HG03432 (cell line): ENCODE measurements at regions not wholly inside any gene's neighbourhood (a gene's known extent, or its start where the extent isn't known, plus 50 kb on each side); places are given as distances from the start of the nearest gene placed in this dataset.

ENCODE experiments used
- ATAC-seq: cut with Tn5 transposase; IDR thresholded peaks from one replicate; pipeline ENCODE4 v1.9.1; 2021; ENCODE audit warnings: mild to moderate bottlenecking, moderate library complexity; ENCODE audit not compliant: unreplicated experiment

GRCh38 chr15:70180186-70180875, 82.6 kb upstream of the TLE3 start:
- no peak for ATAC-seq

- no peak for ATAC-seq
These were observed 81.7 kb upstream of the TLE3 start for GRCh38 chr15:70179309-70179892.

GRCh38 chr15:70178335-70179084, 80.8 kb upstream of the TLE3 start:
- ATAC-seq = no peak

- no peak for ATAC-seq
These were observed 75.0 kb upstream of the TLE3 start for GRCh38 chr15:70172566-70173225.

GRCh38 chr15:70172124-70172523, 74.4 kb upstream of the TLE3 start:
- no peak for ATAC-seq

- ATAC-seq = no peak
These were observed 73.7 kb upstream of the TLE3 start for GRCh38 chr15:70171256-70171886.

GRCh38 chr15:70170096-70170699, 72.5 kb upstream of the TLE3 start:
- no peak for ATAC-seq

- no peak for ATAC-seq
These were observed 71.4 kb upstream of the TLE3 start for GRCh38 chr15:70169147-70169546.

GRCh38 chr15:70167155-70167554, 69.4 kb upstream of the TLE3 start:
- ATAC-seq = no peak

- no peak for ATAC-seq
These were observed 68.9 kb upstream of the TLE3 start for GRCh38 chr15:70166506-70167087.

GRCh38 chr15:70165716-70166284, 68.1 kb upstream of the TLE3 start:
- ATAC-seq = no peak

GRCh38 chr15:70164910-70165715, 67.4 kb upstream of the TLE3 start:
- no peak for ATAC-seq

- no peak for ATAC-seq
These were observed 66.6 kb upstream of the TLE3 start for GRCh38 chr15:70164156-70164900.

- no peak for ATAC-seq
These were observed 63.3 kb upstream of the TLE3 start for GRCh38 chr15:70160803-70161565.

- ATAC-seq = no peak
These were observed 62.5 kb upstream of the TLE3 start for GRCh38 chr15:70160267-70160666.

GRCh38 chr15:70159713-70160009, 61.9 kb upstream of the TLE3 start:
- ATAC-seq = no peak

- no peak for ATAC-seq
These were observed 61.4 kb upstream of the TLE3 start for GRCh38 chr15:70159001-70159712.
